A549 (cell line): ENCODE measurements at regions not wholly inside any gene's neighbourhood (a gene's known extent, or its start where the extent isn't known, plus 50 kb on each side); places are given as distances from the start of the nearest gene placed in this dataset.

Experiments
- ATAC-seq, 2 experiments: fragments of 200-7000 bp in 1 of 2; fragments of >200 bp in 1 of 2; cut with Nextera tagmentation in 1 of 2; cut with Tn5 transposase in 1 of 2; 3 replicates each; pipeline versions ENCODE4 v1.8.0 to v1.9.1; 2018 to 2020; ENCODE audit warnings: mild to moderate bottlenecking in 1 of 2, moderate library complexity in 1 of 2
- CTCF ChIA-PET: fragments of 300-600 bp; sonication (Branson Sonifier 250); formaldehyde crosslinking; extraction: SDS; loops from one replicate; lab custom pipeline; 2021; ENCODE audit warnings: antibody characterized with exemption, inconsistent platforms; lab: Yijun Ruan, JAX
- POLR2A ChIA-PET: fragments of 350-600 bp; formaldehyde crosslinking; extraction: SDS; loops from one replicate; lab custom pipeline; 2021; ENCODE audit warnings: antibody characterized with exemption, inconsistent platforms; lab: Yijun Ruan, JAX
- DNase-seq, 2 experiments: peaks; one replicate each; pipeline versions ENCODE4 v3.0.0 to v3.0.0-alpha.2; 2011 to 2016; ENCODE audit warnings: low read depth in 1 of 2, low spot score in 1 of 2
- FAIRE-seq: peaks from 2 replicates; lab custom pipeline; 2011; peaks lifted over from hg19 to GRCh38; lab: Jason Lieb, UNC
- H3K27ac ChIP-seq, 2 experiments: fragments of >200 bp; sonication (Bioruptor Twin); formaldehyde crosslinking; 3 replicates each; pipeline ENCODE4 v1.5.1; 2016 to 2017
- H3K4me1 ChIP-seq: fragments of >200 bp; sonication (Bioruptor Twin); formaldehyde crosslinking; 3 replicates; pipeline ENCODE4 v1.6.1; 2016
- H3K4me2 ChIP-seq: fragments of >200 bp; sonication (Bioruptor Twin); formaldehyde crosslinking; 3 replicates; pipeline ENCODE4 v1.6.1; 2016
- H3K4me3 ChIP-seq: fragments of >200 bp; sonication (Bioruptor Twin); formaldehyde crosslinking; 3 replicates; pipeline ENCODE4 v1.5.1; 2016
- H3K9me3 ChIP-seq: fragments of >200 bp; sonication (Bioruptor Twin); formaldehyde crosslinking; 3 replicates; pipeline ENCODE4 v1.6.1; 2016
- CBX2 ChIP-seq: fragments of 200-600 bp; sonication (generic); IDR thresholded peaks from 2 replicates; pipeline ENCODE4 v1.6.1; 2016; ENCODE audit warnings: low read depth, mild to moderate bottlenecking, borderline replicate concordance
- CBX8 ChIP-seq: fragments of 200-600 bp; sonication (generic); IDR thresholded peaks from 2 replicates; pipeline ENCODE4 v1.6.1; 2016
- CEBPB ChIP-seq, 2 experiments: fragments of >200 bp in 1 of 2; sonication (Bioruptor Twin) in 1 of 2; formaldehyde crosslinking in 1 of 2; IDR thresholded peaks; 2 replicates each; pipeline ENCODE4 v1.6.1; 2012 to 2016
- CHD2 ChIP-seq: fragments of 150-350 bp; IDR thresholded peaks from 2 replicates; pipeline ENCODE4 v1.6.1; 2014; ENCODE audit warnings: low read length; ENCODE audit not compliant: partially characterized antibody
- CHD4 ChIP-seq: fragments of 200-600 bp; sonication (generic); IDR thresholded peaks from 2 replicates; pipeline ENCODE4 v1.6.1; 2016; ENCODE audit warnings: antibody characterized with exemption, mild to moderate bottlenecking, borderline replicate concordance
- EHF ChIP-seq: fragments of 250-450 bp; sonication (Bioruptor Pico); IDR thresholded peaks from 2 replicates; pipeline ENCODE4 v1.5.0; 2020; ENCODE audit warnings: mild to moderate bottlenecking
- EHMT2 ChIP-seq: fragments of 200-600 bp; sonication (generic); IDR thresholded peaks from 2 replicates; pipeline ENCODE4 v1.6.1; 2016; ENCODE audit warnings: antibody characterized with exemption, low read depth, mild to moderate bottlenecking, moderate library complexity
- EP300 ChIP-seq, 2 experiments: fragments of >200 bp; sonication (Bioruptor Twin); formaldehyde crosslinking; IDR thresholded peaks; 2 replicates in 1 of 2; 3 replicates in 1 of 2; pipeline ENCODE4 v1.6.1; 2016 to 2017
- ESRRA ChIP-seq: fragments of 150-350 bp; IDR thresholded peaks from 2 replicates; pipeline ENCODE4 v1.6.1; 2014; ENCODE audit warnings: mild to moderate bottlenecking, low read length, borderline replicate concordance
- GATA3 ChIP-seq: IDR thresholded peaks from 2 replicates; pipeline ENCODE4 v1.6.1; 2012; ENCODE audit warnings: borderline replicate concordance
- HOXA7 ChIP-seq: fragments of 250-450 bp; sonication (Bioruptor Pico); IDR thresholded peaks from 2 replicates; pipeline ENCODE4 v1.5.0; 2020; ENCODE audit warnings: mild to moderate bottlenecking, moderate library complexity
- JUNB ChIP-seq: fragments of >200 bp; sonication (Bioruptor Twin); formaldehyde crosslinking; IDR thresholded peaks from 2 replicates; pipeline ENCODE4 v1.6.1; 2016
- KDM5A ChIP-seq: fragments of 200-600 bp; sonication (generic); IDR thresholded peaks from 2 replicates; pipeline ENCODE4 v1.6.1; 2016; ENCODE audit warnings: antibody characterized with exemption, mild to moderate bottlenecking
- MYC ChIP-seq: IDR thresholded peaks from 2 replicates; pipeline ENCODE4 v1.6.1; 2012; ENCODE audit warnings: mild to moderate bottlenecking, inconsistent platforms, low read length, improper control_type of control experiment, borderline replicate concordance
- NPAS2 ChIP-seq: fragments of 250-450 bp; sonication (Bioruptor Pico); IDR thresholded peaks from 2 replicates; pipeline ENCODE4 v1.8.0; 2022; ENCODE audit warnings: mild to moderate bottlenecking, moderate library complexity, borderline replicate concordance
- POLR2A ChIP-seq: IDR thresholded peaks from 2 replicates; pipeline ENCODE4 v1.6.1; 2012; ENCODE audit warnings: mild to moderate bottlenecking, low read length
- RFX5 ChIP-seq: fragments of 450-650 bp; IDR thresholded peaks from 2 replicates; pipeline ENCODE4 v1.7.1; 2014; ENCODE audit warnings: antibody characterized with exemption, mild to moderate bottlenecking, moderate library complexity
- SMC3 ChIP-seq: fragments of >200 bp; sonication (Bioruptor Twin); formaldehyde crosslinking; IDR thresholded peaks from 3 replicates; pipeline ENCODE4 v1.6.1; 2018; ENCODE audit warnings: inconsistent platforms
- SREBF2 ChIP-seq: fragments of 450-650 bp; IDR thresholded peaks from 2 replicates; pipeline ENCODE4 v1.6.1; 2014; ENCODE audit warnings: mild to moderate bottlenecking, moderate library complexity
- TFCP2L1 ChIP-seq: fragments of 250-450 bp; sonication (Bioruptor Pico); IDR thresholded peaks from 2 replicates; pipeline ENCODE4 v1.5.0; 2021; ENCODE audit warnings: mild to moderate bottlenecking
- USF2 ChIP-seq: fragments of 450-650 bp; IDR thresholded peaks from 2 replicates; pipeline ENCODE4 v1.6.1; 2014; ENCODE audit warnings: antibody characterized with exemption
- ZC3H11A ChIP-seq: fragments of 450-650 bp; IDR thresholded peaks from 2 replicates; pipeline ENCODE4 v1.6.1; 2014; ENCODE audit warnings: antibody characterized with exemption, mild to moderate bottlenecking
- WGBS: methylation state at CpG from one replicate; pipeline ENCODE4 v1.1.6; 2017; ENCODE audit errors: missing lambda C conversion rate; 5-methylcytosine and 5-hydroxymethylcytosine counted together
- TF ChIP-seq, protein P1 (sequence below): fragments of 250-450 bp; sonication (Bioruptor Pico); IDR thresholded peaks from 2 replicates; pipeline ENCODE4 v1.5.0; 2021; ENCODE audit warnings: mild to moderate bottlenecking, moderate library complexity, borderline replicate concordance
- TF ChIP-seq, protein P2 (sequence below): fragments of 150-350 bp; IDR thresholded peaks from 2 replicates; pipeline ENCODE4 v1.6.1; 2014; ENCODE audit warnings: low read depth, mild to moderate bottlenecking, low read length
- TF ChIP-seq, protein P3 (sequence below): fragments of 200-600 bp; sonication (generic); IDR thresholded peaks from 2 replicates; pipeline ENCODE4 v1.6.1; 2016; ENCODE audit warnings: antibody characterized with exemption, mild to moderate bottlenecking, moderate library complexity

DNA sequence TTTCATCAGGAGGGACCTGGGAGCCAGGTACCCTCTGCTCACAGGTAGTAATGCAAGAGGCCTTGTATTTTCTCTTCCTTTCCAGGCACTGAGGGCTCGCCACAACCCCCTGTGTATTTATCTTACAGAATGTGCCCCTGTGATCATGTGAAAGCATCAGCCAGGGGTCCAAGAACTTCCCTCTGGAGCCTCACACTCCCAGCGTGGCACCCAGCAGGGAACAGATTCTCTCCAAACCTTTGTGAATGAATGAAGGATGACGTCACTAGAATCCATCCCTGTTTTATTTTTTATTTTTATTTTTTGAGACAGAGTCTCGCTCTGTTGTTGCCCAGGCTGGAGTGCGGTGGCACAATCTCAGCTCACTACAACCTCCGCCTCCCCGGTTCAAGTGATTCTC, 107.3 kb upstream of the IER5L start:
- POLR2A ChIA-PET, result no interaction called here
- TF ChIP-seq USF2 (no peak), POLR2A (no peak), CBX8 (no peak), JUNB (no peak), ESRRA (no peak), NPAS2 (no peak), MYC (no peak), RFX5 (no peak), SREBF2 (no peak), HOXA7 (CRISPR knock-in tag) (no peak), CBX2 (no peak), EP300 (IDR thresholded peaks at IDR 0.05) (no peak), CHD2 (no peak), TFCP2L1 (no peak), KDM5A (no peak), SMC3 (no peak)
- TF ChIP-seq, protein P1, sequence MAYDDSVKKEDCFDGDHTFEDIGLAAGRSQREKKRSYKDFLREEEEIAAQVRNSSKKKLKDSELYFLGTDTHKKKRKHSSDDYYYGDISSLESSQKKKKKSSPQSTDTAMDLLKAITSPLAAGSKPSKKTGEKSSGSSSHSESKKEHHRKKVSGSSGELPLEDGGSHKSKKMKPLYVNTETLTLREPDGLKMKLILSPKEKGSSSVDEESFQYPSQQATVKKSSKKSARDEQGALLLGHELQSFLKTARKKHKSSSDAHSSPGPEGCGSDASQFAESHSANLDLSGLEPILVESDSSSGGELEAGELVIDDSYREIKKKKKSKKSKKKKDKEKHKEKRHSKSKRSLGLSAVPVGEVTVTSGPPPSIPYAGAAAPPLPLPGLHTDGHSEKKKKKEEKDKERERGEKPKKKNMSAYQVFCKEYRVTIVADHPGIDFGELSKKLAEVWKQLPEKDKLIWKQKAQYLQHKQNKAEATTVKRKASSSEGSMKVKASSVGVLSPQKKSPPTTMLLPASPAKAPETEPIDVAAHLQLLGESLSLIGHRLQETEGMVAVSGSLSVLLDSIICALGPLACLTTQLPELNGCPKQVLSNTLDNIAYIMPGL (CRISPR knock-in tag), result no peak
- TF ChIP-seq, protein P2, sequence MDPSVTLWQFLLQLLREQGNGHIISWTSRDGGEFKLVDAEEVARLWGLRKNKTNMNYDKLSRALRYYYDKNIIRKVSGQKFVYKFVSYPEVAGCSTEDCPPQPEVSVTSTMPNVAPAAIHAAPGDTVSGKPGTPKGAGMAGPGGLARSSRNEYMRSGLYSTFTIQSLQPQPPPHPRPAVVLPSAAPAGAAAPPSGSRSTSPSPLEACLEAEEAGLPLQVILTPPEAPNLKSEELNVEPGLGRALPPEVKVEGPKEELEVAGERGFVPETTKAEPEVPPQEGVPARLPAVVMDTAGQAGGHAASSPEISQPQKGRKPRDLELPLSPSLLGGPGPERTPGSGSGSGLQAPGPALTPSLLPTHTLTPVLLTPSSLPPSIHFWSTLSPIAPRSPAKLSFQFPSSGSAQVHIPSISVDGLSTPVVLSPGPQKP, result no peak
- TF ChIP-seq, protein P3, sequence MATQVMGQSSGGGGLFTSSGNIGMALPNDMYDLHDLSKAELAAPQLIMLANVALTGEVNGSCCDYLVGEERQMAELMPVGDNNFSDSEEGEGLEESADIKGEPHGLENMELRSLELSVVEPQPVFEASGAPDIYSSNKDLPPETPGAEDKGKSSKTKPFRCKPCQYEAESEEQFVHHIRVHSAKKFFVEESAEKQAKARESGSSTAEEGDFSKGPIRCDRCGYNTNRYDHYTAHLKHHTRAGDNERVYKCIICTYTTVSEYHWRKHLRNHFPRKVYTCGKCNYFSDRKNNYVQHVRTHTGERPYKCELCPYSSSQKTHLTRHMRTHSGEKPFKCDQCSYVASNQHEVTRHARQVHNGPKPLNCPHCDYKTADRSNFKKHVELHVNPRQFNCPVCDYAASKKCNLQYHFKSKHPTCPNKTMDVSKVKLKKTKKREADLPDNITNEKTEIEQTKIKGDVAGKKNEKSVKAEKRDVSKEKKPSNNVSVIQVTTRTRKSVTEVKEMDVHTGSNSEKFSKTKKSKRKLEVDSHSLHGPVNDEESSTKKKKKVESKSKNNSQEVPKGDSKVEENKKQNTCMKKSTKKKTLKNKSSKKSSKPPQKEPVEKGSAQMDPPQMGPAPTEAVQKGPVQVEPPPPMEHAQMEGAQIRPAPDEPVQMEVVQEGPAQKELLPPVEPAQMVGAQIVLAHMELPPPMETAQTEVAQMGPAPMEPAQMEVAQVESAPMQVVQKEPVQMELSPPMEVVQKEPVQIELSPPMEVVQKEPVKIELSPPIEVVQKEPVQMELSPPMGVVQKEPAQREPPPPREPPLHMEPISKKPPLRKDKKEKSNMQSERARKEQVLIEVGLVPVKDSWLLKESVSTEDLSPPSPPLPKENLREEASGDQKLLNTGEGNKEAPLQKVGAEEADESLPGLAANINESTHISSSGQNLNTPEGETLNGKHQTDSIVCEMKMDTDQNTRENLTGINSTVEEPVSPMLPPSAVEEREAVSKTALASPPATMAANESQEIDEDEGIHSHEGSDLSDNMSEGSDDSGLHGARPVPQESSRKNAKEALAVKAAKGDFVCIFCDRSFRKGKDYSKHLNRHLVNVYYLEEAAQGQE, result no peak

GRCh38 chr9:129284607-129285291, 106.7 kb upstream of the IER5L start:
- FAIRE-seq, result no peak
- no peak overlapping the region for H3K4me2 ChIP-seq
- H3K27ac ChIP-seq, result peak overlapping the region in 1 of 2 experiments; percentile 18; a peak in 1 of 6 replicates
- no peak for DNase-seq
- H3K4me1 ChIP-seq, result peaks cover 7% of the 10 kb centered on the region; the same call in 1 of the 3 replicates
- H3K9me3 ChIP-seq, result no peaks in the 10 kb centered on the region
- ChIA-PET CTCF (no interaction called here), POLR2A (no interaction called here)
- ATAC-seq, result no peak
- 90% methylated on average over 13 of the region's 14 CpGs for WGBS
- TF ChIP-seq CEBPB (IDR thresholded peaks at IDR 0.05) (no peak), GATA3 (no peak), SMC3 (no peak), EHF (no peak), EHMT2 (no peak), CHD4 (no peak), ZC3H11A (no peak)
- TF ChIP-seq, all 56 proteins: peak for 0
- no peak overlapping the region for H3K4me3 ChIP-seq

More for the DNA sequence above, 107.3 kb upstream of the IER5L start:
- DNase-seq (no peak), FAIRE-seq (no peak), ATAC-seq (no peak)
- H3K4me2 ChIP-seq, result no peak overlapping the region
- CTCF ChIA-PET, result no interaction called here
- H3K4me1 ChIP-seq, result peaks cover 7% of the 10 kb centered on the region; the same call in 1 of the 3 replicates
- no peak overlapping the region for H3K4me3 ChIP-seq
- peak overlapping the region in 1 of 2 experiments; percentile 18; a peak in 1 of 6 replicates for H3K27ac ChIP-seq
- H3K9me3 ChIP-seq, result no peaks in the 10 kb centered on the region
- WGBS, result 87% methylated on average over 7 of the region's 7 CpGs
